ENCODE measurements at regions not wholly inside any gene's neighbourhood (a gene's known extent, or its start where the extent isn't known, plus 50 kb on each side); places are given as distances from the start of the nearest gene placed in this dataset.

DNA sequence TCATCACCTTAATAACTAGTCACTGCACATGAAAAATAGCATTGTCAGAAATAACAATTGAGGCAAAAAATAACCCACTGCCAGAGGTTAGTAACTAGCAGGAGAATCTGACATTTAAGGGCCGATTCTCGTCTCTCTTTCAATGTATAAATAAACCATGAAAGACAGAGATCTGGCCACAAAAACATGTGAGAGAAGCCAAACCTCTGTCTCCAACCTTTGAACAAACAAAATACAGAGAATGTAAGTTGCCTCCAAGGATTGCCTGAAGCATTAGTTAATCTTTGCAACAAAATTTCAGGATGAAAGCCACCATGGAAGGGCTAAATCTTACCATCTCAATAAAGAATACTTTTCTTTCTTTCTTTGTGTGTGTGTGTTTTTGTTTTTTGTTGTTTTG is 257.4 kb upstream of the TMTC1 start:
- TF ChIP-seq, protein P1, sequence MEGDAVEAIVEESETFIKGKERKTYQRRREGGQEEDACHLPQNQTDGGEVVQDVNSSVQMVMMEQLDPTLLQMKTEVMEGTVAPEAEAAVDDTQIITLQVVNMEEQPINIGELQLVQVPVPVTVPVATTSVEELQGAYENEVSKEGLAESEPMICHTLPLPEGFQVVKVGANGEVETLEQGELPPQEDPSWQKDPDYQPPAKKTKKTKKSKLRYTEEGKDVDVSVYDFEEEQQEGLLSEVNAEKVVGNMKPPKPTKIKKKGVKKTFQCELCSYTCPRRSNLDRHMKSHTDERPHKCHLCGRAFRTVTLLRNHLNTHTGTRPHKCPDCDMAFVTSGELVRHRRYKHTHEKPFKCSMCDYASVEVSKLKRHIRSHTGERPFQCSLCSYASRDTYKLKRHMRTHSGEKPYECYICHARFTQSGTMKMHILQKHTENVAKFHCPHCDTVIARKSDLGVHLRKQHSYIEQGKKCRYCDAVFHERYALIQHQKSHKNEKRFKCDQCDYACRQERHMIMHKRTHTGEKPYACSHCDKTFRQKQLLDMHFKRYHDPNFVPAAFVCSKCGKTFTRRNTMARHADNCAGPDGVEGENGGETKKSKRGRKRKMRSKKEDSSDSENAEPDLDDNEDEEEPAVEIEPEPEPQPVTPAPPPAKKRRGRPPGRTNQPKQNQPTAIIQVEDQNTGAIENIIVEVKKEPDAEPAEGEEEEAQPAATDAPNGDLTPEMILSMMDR (IDR thresholded peaks at IDR 0.05 in 4 of 5, conservative IDR thresholded peaks at IDR 0.05 in 1 of 5), result no peak
- no peak for TF ChIP-seq POLR2A (IDR thresholded peaks at IDR 0.05)
